GM12891 (cell line): ENCODE measurements at regions not wholly inside any gene's neighbourhood (a gene's known extent, or its start where the extent isn't known, plus 50 kb on each side); places are given as distances from the start of the nearest gene placed in this dataset.

Experiments
- PAX5 ChIP-seq: IDR thresholded peaks from 2 replicates; pipeline ENCODE4 v1.6.1; 2011; ENCODE audit warnings: low read length, moderate library complexity, mild to moderate bottlenecking; ENCODE audit not compliant: insufficient read depth, severe bottlenecking
- POLR2A ChIP-seq: IDR thresholded peaks from 2 replicates; pipeline ENCODE4 v1.6.1; 2011; ENCODE audit warnings: low read depth, low read length, control low read depth
- TAF1 ChIP-seq: IDR thresholded peaks from 2 replicates; pipeline ENCODE4 v1.6.1; 2011; ENCODE audit warnings: low read depth, low read length, control low read depth

GRCh38 chr10:9807846-9808245, 1209.8 kb upstream of the CELF2 start:
- no peak for TF ChIP-seq PAX5
- no peak for TF ChIP-seq POLR2A
- TF ChIP-seq TAF1, result no peak
